H1 (cell line): ENCODE measurements at regions not wholly inside any gene's neighbourhood (a gene's known extent, or its start where the extent isn't known, plus 50 kb on each side); places are given as distances from the start of the nearest gene placed in this dataset.

Experiments
- CREB1 ChIP-seq: IDR thresholded peaks from 2 replicates; pipeline ENCODE4 v1.6.1; 2012; ENCODE audit warnings: inconsistent platforms
- TF ChIP-seq, protein P1 (sequence below): fragments of 300-600 bp; sonication (generic); IDR thresholded peaks from 2 replicates; pipeline ENCODE4 v1.7.1; 2012; ENCODE audit warnings: low read length, moderate library complexity, mild to moderate bottlenecking, inconsistent platforms; ENCODE audit not compliant: insufficient replicate concordance

DNA sequence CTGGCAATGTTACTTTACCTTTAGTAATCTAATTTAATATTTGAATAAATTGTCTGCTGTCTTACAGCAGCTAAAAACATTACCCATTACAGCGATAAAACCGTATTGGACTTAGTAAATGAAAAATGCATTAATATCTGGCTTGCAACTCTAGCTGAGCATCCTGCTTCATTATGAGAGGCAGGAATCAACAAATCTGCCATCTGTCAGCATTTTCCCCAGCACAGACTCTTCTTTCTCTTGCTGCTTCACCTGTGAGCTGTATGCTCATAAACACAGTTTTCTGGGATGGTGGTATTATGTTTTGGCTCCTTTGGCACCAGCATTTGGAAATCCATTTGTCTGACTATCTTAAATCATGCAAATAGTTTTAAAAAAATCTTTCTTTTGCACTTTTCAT lies 487.1 kb downstream of the KCNT2 start (continued):
- TF ChIP-seq, protein P1, sequence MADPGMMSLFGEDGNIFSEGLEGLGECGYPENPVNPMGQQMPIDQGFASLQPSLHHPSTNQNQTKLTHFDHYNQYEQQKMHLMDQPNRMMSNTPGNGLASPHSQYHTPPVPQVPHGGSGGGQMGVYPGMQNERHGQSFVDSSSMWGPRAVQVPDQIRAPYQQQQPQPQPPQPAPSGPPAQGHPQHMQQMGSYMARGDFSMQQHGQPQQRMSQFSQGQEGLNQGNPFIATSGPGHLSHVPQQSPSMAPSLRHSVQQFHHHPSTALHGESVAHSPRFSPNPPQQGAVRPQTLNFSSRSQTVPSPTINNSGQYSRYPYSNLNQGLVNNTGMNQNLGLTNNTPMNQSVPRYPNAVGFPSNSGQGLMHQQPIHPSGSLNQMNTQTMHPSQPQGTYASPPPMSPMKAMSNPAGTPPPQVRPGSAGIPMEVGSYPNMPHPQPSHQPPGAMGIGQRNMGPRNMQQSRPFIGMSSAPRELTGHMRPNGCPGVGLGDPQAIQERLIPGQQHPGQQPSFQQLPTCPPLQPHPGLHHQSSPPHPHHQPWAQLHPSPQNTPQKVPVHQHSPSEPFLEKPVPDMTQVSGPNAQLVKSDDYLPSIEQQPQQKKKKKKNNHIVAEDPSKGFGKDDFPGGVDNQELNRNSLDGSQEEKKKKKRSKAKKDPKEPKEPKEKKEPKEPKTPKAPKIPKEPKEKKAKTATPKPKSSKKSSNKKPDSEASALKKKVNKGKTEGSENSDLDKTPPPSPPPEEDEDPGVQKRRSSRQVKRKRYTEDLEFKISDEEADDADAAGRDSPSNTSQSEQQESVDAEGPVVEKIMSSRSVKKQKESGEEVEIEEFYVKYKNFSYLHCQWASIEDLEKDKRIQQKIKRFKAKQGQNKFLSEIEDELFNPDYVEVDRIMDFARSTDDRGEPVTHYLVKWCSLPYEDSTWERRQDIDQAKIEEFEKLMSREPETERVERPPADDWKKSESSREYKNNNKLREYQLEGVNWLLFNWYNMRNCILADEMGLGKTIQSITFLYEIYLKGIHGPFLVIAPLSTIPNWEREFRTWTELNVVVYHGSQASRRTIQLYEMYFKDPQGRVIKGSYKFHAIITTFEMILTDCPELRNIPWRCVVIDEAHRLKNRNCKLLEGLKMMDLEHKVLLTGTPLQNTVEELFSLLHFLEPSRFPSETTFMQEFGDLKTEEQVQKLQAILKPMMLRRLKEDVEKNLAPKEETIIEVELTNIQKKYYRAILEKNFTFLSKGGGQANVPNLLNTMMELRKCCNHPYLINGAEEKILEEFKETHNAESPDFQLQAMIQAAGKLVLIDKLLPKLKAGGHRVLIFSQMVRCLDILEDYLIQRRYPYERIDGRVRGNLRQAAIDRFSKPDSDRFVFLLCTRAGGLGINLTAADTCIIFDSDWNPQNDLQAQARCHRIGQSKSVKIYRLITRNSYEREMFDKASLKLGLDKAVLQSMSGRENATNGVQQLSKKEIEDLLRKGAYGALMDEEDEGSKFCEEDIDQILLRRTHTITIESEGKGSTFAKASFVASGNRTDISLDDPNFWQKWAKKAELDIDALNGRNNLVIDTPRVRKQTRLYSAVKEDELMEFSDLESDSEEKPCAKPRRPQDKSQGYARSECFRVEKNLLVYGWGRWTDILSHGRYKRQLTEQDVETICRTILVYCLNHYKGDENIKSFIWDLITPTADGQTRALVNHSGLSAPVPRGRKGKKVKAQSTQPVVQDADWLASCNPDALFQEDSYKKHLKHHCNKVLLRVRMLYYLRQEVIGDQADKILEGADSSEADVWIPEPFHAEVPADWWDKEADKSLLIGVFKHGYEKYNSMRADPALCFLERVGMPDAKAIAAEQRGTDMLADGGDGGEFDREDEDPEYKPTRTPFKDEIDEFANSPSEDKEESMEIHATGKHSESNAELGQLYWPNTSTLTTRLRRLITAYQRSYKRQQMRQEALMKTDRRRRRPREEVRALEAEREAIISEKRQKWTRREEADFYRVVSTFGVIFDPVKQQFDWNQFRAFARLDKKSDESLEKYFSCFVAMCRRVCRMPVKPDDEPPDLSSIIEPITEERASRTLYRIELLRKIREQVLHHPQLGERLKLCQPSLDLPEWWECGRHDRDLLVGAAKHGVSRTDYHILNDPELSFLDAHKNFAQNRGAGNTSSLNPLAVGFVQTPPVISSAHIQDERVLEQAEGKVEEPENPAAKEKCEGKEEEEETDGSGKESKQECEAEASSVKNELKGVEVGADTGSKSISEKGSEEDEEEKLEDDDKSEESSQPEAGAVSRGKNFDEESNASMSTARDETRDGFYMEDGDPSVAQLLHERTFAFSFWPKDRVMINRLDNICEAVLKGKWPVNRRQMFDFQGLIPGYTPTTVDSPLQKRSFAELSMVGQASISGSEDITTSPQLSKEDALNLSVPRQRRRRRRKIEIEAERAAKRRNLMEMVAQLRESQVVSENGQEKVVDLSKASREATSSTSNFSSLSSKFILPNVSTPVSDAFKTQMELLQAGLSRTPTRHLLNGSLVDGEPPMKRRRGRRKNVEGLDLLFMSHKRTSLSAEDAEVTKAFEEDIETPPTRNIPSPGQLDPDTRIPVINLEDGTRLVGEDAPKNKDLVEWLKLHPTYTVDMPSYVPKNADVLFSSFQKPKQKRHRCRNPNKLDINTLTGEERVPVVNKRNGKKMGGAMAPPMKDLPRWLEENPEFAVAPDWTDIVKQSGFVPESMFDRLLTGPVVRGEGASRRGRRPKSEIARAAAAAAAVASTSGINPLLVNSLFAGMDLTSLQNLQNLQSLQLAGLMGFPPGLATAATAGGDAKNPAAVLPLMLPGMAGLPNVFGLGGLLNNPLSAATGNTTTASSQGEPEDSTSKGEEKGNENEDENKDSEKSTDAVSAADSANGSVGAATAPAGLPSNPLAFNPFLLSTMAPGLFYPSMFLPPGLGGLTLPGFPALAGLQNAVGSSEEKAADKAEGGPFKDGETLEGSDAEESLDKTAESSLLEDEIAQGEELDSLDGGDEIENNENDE = no peak
- no peak for TF ChIP-seq CREB1
